ENCODE measurements at regions not wholly inside any gene's neighbourhood (a gene's known extent, or its start where the extent isn't known, plus 50 kb on each side); places are given as distances from the start of the nearest gene placed in this dataset.
A peak's percentile ranks its signal among the peaks of the same experiment; 100 is the strongest.
"Not testable (repeated sequence)": the region's sequence is repeated elsewhere in the genome, so short reads cannot be mapped to it uniquely, and the experiment has no call there.

DNA sequence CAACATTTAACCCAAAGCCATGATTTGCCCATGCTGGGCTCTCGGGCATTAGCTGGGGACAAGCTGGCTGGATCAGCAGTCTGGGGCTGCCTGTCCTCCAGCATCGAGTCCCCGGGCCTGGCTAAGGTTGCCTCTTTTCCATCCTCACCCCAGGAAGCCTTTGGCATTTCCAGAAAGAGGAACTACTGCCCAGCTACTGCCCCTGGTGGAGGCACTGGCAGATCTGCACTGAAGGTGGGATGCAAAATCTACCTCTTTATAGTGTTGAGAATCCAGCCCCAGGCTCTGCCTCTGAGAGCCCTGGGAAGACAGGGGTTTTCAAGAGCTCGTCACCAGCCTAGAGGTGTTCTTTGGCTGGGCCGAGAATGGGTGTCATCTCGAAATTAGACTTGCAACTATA is 635.9 kb downstream of the MATN1 start:
- H3K36me3 ChIP-seq = no peaks in the 10 kb centered on the region
- H3K9me3 ChIP-seq (replicated peaks) = 0 out of 2 replicates have a peak, but pooled peaks cover 3% of the 10 kb centered on the region
- H3K27me3 ChIP-seq = no peaks in the 10 kb centered on the region
- H3K4me3 ChIP-seq = no peak overlapping the region
- H3K27ac ChIP-seq = no peak overlapping the region
- H3K4me1 ChIP-seq = peaks cover 8% of the 10 kb centered on the region
- DNase-seq = no peak

DNA sequence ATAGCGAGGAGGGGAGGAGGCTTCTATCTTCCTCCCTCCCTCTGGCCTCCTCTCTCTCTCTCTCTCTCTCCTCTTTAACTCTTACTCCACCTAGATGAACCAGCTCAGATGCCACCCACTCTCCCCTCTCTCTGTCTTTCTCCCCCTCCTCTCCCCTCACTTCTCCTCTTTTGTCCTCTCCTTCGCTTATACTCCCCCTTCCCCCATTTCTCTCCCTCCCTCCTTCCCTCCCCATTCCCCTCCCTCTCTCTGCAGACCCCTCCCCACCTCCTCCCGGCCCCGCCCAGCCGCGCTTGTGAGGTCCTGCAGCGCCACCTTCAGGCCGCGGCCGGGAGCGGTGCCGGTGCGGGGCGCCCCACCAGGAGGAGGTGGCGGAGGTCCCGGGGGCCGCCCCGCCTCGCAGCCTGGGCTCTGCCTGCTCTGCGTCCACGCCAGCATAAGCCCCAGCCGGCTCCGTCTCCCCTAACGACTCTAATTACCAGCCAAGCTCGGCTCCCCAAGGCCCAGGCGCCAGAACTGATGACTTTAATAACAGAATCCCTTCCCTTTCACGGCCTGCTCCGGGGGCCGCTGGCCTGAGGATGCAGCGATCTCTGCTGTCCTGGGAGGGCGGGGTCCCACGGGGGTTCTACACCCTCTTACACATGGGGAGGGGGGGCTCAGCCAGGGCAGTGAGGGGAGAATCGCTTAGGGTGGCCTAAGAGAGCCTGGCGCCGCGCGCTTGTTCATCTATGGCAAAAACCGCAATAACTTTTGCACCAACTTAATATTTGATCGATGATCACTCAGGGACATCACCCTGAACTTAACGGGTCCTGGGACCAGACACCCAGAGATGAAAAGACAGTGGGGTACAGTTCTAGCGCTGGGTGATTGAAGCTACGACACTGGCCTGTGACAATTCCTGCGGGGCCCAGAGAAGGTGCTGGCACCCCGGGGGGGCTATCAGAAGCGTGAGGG is 637.3 kb downstream of the MATN1 start:
- Histone ChIP-seq H3K36me3 (no peaks in the 10 kb centered on the region), H3K9me3 (replicated peaks) (no peaks in the 10 kb centered on the region), H3K4me3 (no peak overlapping the region), H3K27ac (no peak overlapping the region), H3K4me1 (peaks cover 8% of the 10 kb centered on the region), H3K27me3 (peaks cover 13% of the 10 kb centered on the region; the same call in 1 of the 2 replicates)
- no peak for DNase-seq

DNA sequence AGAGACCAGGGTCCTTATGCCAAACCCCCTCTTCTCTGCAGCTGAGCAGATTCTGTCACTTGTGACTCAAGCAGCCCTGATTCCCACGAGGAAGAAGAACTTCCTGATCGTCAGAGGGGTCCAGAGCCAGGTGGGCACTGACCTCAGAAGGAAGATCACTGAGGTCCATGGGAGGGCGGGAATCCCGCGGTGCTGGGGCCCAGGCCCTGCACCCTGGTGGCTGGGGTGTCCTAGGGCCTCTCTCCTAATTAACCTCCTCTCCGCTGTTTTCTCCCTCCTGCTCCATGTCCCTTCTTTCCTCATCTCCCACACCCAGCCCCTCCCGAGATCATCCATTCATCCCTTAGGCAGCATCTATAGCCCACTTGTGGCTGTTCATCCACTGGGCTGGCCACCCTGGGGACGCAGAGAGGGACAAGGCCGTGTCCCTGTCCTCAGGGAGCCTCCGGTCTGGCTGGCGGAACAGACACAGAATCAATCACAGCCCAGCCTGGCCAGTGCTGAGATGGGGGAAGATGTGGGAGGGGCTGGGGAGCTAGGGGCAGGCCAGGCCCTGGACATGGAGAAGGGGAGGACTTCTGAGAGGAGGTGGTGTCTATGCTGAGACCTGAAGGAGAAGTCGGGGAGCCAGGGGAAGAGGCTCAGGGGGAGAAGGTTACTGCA is 638.3 kb downstream of the MATN1 start:
- H3K4me3 ChIP-seq = no peak overlapping the region
- no peaks in the 10 kb centered on the region for H3K9me3 ChIP-seq (replicated peaks)
- peaks cover 15% of the 10 kb centered on the region; the same call in 1 of the 2 replicates for H3K27me3 ChIP-seq
- no peak overlapping the region for H3K27ac ChIP-seq
- no peaks in the 10 kb centered on the region for H3K36me3 ChIP-seq
- DNase-seq = no peak
- H3K4me1 ChIP-seq = peaks cover 8% of the 10 kb centered on the region

DNA sequence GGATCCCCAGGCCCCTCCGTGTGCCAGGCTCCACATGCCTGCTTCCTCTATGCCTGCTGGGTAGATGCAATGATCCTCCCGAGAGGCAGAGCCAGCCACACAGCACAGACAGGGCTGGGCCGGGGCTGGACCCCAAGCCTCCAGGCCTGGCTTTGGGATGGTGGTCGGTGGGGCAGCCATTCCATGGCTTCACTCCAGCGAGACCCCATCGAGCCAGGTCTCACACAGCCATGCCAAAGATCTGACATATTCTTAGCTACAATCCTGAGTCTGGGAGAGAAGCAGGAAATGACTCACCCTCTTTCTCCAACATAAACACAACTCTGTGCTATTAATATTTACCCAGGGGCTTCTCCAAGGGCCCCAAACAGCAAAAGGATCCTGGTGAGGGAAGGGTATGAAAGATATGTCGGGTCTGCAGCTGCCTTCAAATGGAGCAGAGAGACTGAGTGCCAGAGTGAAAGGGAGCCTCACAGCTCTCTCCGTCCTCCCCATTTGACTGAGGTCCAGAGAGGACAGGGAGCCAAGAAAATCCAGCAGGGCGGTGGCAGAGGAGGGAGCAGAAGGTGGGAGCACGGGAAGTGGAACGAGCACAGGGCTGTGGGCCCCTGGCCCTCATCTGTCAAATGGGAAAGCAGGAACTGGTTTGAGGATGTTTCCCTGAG is 639.5 kb downstream of the MATN1 start:
- peaks cover 8% of the 10 kb centered on the region for H3K4me1 ChIP-seq
- H3K27me3 ChIP-seq = peaks cover 15% of the 10 kb centered on the region; the same call in 1 of the 2 replicates
- no peaks in the 10 kb centered on the region for H3K36me3 ChIP-seq
- H3K4me3 ChIP-seq = no peak overlapping the region
- no peak overlapping the region for H3K27ac ChIP-seq
- DNase-seq = peak in 1 of 2 experiments; percentile 29
- H3K9me3 ChIP-seq (replicated peaks) = no peaks in the 10 kb centered on the region

DNA sequence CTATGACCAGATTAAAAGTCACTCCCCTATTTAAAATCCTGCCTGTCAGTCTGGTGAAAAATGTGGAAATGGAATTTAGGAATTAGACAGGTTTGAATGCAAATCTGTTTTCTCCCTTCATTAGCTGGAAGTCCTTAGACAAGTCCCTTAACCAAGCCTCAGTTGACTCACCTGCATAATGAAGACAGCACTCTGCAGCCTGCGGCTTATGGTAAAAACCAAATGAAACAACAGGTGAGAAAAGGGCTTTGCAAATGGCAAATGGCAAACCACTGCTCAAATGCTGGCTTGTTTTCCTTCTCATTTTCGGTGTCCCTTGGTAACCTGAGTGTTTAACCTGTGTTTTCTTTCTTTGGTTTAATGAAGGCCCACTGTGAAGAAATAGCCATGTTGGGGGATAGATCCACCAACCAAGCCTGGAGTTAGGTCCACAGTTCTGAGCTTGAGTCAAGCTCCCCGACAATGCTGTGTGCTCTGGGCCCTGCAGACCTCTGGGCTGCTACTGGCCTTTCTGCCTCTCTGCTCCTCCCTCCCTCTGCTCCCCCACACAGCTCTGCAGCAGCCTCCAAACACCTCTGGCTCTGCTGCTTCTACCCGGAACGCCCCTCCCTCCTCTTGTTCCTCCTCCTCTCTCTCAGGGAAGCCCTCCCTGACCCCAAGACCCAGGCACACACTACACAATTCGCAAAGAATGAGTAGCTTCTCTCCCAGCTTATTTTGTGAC is 641.8 kb downstream of the MATN1 start:
- Histone ChIP-seq H3K4me3 (no peak overlapping the region), H3K27ac (no peak overlapping the region), H3K4me1 (peaks cover 8% of the 10 kb centered on the region), H3K27me3 (peaks cover 15% of the 10 kb centered on the region; the same call in 1 of the 2 replicates), H3K9me3 (replicated peaks) (no peaks in the 10 kb centered on the region), H3K36me3 (no peaks in the 10 kb centered on the region)
- DNase-seq = no peak

DNA sequence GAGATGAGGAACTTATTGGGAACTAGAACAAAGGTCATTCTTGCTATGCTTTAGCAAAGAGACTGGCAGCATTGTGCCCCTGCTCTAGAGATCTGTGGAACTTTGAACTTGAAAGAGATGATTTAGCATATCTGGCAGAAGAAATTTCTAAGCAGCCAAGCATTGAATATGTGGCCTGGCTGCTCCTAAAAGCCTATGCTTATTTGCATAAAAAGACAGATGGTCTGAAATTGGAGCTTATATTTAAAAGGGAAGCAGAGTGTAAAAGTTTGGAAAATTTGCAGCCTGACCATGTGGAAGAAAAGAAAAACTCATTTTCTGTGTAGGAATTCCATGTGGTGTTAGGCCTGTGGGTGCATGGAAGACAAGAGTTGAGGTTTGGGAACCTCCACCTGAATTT is 647.5 kb downstream of the MATN1 start:
- H3K9me3 ChIP-seq (replicated peaks); H3K4me3 ChIP-seq; DNase-seq; H3K4me1 ChIP-seq; H3K27me3 ChIP-seq; H3K27ac ChIP-seq; H3K36me3 ChIP-seq: not testable (repeated sequence)

DNA sequence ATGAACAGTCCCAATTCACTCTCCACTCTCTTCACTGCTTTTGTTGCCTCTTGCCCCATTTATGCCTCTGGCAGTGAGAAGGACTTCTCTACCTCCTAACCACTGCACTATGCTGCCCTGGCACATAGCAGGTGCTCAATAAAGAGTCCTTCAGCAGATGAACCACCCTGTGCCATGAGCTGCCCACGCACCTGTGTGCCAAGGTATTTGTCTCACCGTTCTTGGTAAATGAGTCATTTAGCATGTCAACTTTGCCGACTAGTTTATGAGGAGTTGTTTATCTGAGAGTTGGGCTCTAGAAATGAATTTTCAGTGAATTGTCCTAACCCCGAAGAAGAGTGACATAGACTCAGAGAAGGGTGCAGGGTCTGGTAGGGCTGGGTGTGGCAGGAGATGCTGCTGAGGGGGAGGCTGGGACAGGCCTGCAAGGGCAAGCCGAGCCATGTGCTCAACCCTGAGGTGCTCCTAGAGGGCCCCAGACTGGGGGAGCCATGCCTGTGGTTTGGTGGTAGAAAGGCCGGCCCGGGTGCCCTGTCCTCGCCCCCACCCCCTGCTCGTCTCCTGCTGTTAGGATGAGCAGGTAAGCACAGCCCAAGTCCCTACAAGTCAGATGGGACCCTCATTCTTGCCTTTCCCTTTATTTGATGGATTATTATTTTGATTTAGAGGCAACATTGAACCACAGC is 654.5 kb downstream of the MATN1 start:
- Histone ChIP-seq H3K9me3 (replicated peaks) (no peaks in the 10 kb centered on the region), H3K27ac (no peak overlapping the region), H3K27me3 (0 out of 2 replicates have a peak, but pooled peaks cover 4% of the 10 kb centered on the region), H3K4me1 (no peaks in the 10 kb centered on the region), H3K36me3 (no peaks in the 10 kb centered on the region), H3K4me3 (no peak overlapping the region)
- no peak for DNase-seq

DNA sequence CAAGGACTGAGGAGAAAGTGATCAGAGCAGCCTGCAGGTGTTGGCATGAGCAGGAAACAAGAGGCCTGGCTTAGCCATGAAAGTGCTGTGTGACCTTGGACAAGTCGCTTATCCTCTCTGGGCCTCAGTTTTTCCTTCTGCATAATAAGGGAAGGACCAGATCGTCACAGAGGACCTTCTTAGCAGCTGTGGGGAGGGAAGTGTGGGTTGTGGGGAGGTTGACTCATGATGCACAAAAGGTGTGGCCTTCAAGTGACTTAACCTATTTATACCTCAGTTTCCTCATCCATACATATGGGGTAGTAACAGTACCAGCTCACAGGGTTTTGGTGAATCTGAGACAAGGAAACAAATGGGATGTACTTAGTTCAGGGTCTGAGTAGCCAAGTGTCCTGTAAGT is 658.8 kb downstream of the MATN1 start:
- Histone ChIP-seq H3K27me3 (no peaks in the 10 kb centered on the region; the same call in 1 of the 2 replicates), H3K4me3 (no peak overlapping the region), H3K4me1 (no peaks in the 10 kb centered on the region), H3K36me3 (no peaks in the 10 kb centered on the region), H3K27ac (no peak overlapping the region), H3K9me3 (replicated peaks) (no peaks in the 10 kb centered on the region)
- no peak for DNase-seq

DNA sequence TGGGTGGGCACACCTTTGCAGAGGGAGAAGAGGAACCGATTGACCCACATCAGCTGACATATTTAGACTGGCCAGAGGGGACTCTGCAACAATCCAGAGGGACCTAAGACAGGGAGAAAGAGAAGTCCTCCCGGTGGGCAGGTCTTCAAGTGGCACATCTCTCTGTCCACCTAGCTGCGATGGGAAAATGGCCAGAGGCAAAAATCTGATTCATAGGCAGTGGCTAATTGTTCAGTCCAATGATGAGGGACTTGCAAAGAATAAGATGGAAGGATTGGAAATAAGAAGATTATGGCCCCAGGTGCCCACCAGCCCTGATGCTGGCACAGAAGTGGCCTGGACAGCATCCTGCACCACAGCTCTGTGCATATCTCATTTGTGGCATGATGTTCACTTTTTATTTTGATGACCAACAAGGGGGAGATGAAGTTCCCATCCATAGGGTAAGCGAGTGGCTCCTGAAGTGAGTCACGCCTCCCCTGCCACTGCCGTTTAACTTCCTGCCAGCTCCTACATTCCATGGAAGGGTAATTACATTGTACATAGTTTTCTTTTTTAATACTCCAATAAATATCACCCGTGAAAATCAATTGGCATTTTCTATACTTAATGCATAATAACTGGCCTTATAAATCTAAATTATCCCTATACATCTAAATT is 659.6 kb downstream of the MATN1 start:
- H3K4me1 ChIP-seq = peaks cover 4% of the 10 kb centered on the region; the same call in 1 of the 2 replicates
- H3K27me3 ChIP-seq = no peaks in the 10 kb centered on the region; the same call in 1 of the 2 replicates
- no peaks in the 10 kb centered on the region for H3K36me3 ChIP-seq
- H3K4me3 ChIP-seq = no peak overlapping the region
- H3K27ac ChIP-seq = no peak overlapping the region
- no peaks in the 10 kb centered on the region for H3K9me3 ChIP-seq (replicated peaks)
- DNase-seq = no peak

DNA sequence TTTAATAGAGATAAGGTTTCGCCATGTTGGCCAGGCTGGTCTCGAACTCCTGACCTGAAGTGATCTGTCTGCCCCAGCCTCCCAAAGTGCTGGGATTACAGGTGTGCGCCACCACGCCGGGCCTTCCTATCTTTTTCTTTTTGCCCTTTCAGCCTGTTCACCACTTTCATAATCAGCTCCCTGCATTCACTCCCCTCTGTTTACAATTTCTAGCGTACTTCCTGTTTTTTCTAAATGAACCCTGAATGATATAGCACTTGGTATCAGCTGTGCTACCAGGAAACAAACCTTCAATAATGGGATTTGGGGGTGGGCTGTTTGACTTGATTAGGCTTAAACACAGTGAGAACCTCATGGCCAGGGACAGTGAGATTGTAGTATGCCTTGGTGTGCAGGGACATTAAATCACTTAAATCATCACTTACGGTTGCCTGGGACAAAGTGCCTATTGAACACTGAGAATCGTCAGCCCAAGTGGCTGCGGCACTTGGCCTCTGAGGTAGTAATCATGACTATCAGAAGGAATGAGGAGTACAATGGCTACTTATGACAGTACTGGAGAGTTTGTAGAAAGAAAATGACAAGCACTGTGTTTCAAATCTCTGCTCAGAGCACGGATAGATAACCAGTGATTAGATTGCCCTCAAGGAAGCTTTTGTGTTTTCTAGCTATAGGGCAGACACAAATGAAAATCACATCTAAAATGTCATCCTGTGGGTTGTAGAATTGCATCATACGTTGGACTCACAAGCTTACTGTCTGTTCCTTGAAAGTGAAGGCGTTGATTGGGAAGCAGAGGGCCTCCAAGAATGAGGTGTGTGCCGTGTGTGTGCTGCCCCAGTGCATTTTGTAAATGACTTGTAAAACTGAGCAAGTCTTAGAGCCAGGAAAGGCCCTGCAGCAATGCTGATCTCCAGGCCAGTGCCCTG is 661.8 kb downstream of the MATN1 start:
- no peak overlapping the region for H3K4me3 ChIP-seq
- H3K27me3 ChIP-seq = no peaks in the 10 kb centered on the region; the same call in none of the 2 replicates
- no peak for DNase-seq
- no peak overlapping the region for H3K27ac ChIP-seq
- H3K9me3 ChIP-seq (replicated peaks) = no peaks in the 10 kb centered on the region
- H3K4me1 ChIP-seq = peaks cover 4% of the 10 kb centered on the region; the same call in 1 of the 2 replicates
- H3K36me3 ChIP-seq = no peaks in the 10 kb centered on the region

DNA sequence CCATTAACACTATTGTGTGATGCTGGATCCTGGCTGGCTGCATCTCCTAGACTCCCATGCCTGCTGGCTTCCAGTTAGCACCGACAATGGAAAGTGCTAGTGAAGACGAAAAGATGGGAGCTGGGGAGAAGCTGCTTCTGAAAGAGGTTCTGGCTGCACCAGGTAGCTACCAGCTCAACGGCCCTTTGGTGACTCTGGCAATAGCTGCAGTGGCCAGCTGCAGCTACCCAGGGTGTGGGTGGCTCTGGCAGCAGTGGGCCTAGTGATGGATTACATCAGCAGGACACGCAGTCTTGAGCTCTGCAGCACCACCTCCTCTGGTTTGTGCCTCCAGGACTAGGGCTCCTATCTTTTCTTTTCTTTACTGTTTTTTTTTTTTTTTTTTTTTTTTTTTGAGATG is 662.6 kb downstream of the MATN1 start:
- no peaks in the 10 kb centered on the region for H3K36me3 ChIP-seq
- peaks cover 4% of the 10 kb centered on the region; the same call in 1 of the 2 replicates for H3K4me1 ChIP-seq
- no peak overlapping the region for H3K27ac ChIP-seq
- no peaks in the 10 kb centered on the region for H3K9me3 ChIP-seq (replicated peaks)
- no peak for DNase-seq
- no peak overlapping the region for H3K4me3 ChIP-seq
- H3K27me3 ChIP-seq = peaks cover 5% of the 10 kb centered on the region

DNA sequence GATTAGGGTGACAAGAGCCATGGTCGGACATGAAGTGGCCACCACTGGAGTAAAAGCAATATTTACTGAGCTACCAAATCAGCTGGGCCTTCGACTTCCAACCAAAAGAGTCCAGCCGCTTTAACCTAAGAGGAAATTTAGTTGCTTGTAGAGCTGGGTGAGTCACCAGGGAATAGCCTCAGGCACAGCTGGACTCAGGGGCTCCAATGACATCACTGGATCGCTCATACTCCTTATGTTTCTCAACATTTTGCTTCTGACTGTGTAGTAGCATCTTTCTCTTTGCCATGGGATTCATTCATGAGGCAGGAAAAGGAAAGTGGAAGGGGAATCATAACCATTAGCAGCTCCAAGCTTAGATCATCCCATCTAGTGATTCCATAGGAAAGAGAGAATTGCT is 664.4 kb downstream of the MATN1 start:
- no peaks in the 10 kb centered on the region for H3K36me3 ChIP-seq
- peak; percentile 54 to 63 for DNase-seq
- H3K4me3 ChIP-seq = no peak overlapping the region
- peaks cover 7% of the 10 kb centered on the region for H3K27me3 ChIP-seq
- no peaks in the 10 kb centered on the region for H3K9me3 ChIP-seq (replicated peaks)
- peaks cover 4% of the 10 kb centered on the region; the same call in 1 of the 2 replicates for H3K4me1 ChIP-seq
- H3K27ac ChIP-seq = no peak overlapping the region
